ENCODE measurements at regions not wholly inside any gene's neighbourhood (a gene's known extent, or its start where the extent isn't known, plus 50 kb on each side); places are given as distances from the start of the nearest gene placed in this dataset.

DNA sequence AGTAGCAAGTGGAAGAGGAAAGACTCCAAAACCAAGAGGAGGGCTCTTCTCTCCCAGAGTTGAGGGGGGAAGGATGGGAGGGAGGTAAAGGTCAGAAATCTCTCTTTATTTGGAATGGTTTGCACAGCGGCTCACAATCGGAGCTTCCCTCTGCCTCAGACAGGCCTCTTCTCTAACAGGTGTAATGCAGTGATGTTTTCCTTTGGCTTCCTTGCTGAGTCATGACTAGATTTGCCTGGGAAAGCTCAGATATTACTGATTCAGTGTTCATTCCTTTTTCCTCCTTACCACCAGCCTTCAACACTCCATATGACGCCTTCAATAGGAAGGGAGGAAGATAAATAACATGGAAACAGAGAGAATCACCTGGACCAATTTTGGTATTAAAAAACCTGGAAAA is 136.6 kb downstream of the RNF152 start:
- FAIRE-seq: no peak
- no peak for DNase-seq (ENCODE audit: insufficient read length, low spot score)

DNA sequence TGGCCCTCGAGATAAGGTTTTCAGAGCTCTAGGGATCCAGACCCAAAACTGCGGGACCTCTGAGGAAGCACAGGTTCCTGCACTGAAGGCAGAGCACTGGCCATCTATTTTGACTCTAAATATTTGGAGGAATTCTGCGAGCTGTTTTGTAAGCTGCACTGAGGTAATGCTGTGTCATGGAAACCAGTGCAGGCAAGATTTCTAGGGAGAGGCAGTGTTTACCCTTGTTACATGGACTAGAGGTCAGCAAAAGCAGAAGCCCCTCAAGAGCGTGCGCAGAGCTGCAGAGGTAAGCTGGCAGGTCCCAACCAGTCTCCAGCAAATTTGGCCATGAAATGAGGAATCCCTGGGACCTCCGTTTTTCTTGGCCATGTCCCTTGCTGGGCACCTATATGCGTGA is 137.3 kb downstream of the RNF152 start:
- FAIRE-seq (no peak), DNase-seq (ENCODE audit: insufficient read length, low spot score) (no peak)

DNA sequence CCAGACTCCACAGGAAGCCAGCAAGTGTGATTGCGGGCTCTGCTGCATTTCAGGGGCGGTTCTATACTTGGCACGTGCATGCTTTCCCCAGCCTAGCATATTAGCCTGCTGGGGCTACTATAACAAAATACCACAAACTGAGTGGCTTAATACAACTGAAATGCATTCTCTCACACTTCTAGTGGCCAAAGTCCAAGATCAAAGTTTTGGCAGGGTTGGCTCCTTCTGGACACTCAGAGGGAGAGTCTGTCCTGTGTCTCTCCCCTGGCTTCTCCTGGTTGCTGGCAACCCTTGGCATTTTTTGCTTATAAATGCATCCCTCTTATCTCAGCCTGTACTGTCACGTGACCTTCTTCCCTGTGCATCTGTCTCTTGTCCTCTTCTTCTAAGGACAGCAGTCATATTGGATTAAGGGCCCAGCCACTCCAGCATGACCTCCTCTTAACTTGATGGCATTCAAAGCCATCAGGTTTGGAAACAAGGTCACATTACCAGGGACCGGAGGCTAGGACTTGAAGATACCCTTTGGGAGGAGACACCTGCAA is 138.7 kb downstream of the RNF152 start:
- FAIRE-seq (no peak), DNase-seq (ENCODE audit: insufficient read length, low spot score) (no peak)

DNA sequence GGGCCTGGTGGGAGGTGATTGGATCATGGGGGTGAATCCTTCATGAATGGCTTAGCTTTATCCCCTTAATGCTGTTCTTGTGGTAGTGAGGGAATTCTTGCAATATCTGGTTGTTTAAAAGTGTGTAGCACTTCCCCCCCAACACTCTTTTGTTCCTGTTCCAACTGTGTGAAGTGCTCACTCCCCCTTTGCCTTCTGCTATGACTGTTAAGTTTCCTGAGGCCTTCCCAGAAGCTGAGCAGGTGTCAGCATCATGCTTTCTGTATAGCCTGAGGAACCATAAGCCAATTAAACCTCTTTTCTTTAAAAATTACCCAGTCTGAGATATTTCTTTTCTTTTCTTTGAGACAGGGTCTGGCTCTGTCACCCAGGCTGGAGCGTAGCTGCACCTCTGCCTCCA is 139.4 kb downstream of the RNF152 start:
- FAIRE-seq: no peak
- DNase-seq (ENCODE audit: insufficient read length, low spot score): no peak

DNA sequence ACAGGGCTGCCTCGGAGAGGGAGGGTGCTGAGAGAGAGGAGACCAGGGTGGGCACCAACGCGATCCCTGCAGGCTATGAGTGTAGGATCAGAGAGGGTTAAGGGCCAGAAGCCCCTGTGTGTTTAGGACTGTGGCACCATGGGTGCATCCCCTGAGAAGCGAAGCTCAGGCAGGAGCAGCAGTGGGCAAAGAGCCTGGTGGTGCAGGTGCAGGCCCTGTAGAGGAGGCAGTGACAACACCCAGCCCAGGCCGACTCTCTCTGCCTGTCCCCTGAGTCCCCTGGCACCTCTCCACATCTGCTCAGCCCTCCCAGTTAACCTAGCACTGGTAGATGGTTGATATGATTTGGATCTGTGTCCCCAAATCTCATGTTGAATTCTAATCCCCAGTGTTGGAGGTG is 139.8 kb downstream of the RNF152 start:
- DNase-seq (ENCODE audit: insufficient read length, low spot score): no peak
- no peak for FAIRE-seq

DNA sequence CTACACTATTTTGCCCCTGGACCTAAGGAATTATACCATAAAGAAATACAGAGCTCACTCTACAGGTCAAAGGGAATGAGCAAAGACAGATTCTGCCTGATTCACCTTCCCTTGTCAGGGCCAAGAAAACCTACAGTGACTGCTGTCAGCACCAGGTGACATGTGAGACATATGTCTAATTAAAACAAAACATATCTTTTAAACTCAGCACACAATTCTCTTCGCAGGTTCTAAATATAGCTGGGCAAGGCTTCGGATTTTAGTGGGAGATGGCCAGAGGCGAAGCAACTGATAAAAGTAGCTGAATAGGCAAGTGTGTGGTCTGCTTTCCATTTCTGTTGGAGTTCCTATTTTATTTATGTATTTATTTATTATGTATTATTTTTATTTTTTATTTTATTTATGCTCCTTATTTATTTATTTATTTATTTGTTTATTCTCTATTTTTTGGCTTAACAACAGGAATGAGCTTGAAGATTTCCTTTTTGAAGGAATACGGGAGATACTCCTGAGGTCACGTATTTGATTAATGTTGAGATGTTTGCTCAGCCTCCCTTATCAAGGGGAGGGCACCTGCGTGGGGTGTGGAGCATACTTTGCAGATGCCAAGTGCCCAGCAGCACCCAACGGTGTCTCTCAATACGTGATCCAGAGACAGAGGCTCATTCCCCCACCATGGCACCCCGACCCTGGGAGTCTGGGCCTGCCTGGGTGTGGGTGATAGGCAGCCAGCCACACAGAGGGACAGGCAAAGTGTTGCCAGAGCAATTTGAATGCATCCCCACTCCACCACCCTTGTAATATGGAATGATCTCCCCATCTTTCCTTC is 141.8 kb downstream of the RNF152 start:
- FAIRE-seq (no peak), DNase-seq (ENCODE audit: insufficient read length, low spot score) (no peak)

DNA sequence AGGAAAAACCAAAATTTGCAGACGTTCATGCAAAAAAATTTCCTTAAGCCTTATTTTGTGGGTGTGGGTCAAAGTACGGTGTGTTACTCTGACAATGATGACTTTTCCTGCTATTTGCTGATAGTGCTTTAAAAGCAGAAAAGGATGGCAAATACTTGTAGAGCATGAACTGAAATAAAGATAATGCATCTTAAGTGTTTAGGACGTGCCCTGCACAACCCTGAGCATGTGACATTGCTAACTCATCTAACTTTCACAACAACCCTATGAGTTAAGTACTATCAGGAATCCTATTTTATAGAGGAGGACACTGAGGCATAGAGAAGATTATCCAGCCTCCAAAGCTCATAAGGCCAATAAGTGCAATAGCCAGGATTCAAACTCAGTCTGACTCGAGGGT is 143.3 kb downstream of the RNF152 start:
- DNase-seq (ENCODE audit: insufficient read length, low spot score) (no peak), FAIRE-seq (no peak)

DNA sequence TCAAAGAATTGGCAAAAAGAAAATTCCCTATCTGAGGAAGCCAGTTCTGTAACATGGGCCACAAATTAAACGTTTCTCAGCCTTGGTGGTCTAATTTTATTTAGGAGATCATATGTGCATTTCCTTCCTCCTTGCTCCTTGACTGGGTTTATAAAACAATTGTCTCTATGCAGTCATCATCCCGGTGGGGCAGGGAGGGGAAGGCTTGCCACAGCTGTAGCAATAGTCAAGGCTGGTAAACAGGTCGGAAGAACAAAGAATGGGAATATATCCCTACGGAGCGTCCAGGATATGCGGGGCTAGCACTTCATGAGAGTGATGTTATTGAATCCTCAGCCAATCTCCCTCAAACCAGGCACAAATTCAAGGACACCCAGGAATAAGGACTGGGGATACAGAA is 143.8 kb downstream of the RNF152 start:
- FAIRE-seq: no peak
- DNase-seq (ENCODE audit: insufficient read length, low spot score): no peak

DNA sequence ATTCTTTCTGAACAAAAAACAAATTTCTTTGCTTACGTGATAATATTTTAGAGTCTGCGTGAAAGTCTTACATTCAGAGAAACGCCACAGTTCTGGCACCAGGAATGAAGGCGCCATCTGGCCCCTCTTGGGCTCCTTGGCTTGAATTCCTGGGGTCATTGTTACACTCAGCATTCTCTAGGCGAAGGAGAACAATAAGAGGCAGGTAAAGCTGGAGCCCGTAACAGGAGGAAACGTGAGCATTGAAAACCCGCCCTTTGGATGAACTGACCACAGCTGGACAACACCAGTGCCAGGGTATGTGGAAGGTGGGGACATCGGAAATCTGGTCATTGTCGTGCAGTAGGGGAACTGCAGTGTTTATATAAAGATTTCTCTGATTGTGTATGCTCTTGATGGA is 144.8 kb downstream of the RNF152 start:
- FAIRE-seq (no peak), DNase-seq (ENCODE audit: insufficient read length, low spot score) (no peak)

DNA sequence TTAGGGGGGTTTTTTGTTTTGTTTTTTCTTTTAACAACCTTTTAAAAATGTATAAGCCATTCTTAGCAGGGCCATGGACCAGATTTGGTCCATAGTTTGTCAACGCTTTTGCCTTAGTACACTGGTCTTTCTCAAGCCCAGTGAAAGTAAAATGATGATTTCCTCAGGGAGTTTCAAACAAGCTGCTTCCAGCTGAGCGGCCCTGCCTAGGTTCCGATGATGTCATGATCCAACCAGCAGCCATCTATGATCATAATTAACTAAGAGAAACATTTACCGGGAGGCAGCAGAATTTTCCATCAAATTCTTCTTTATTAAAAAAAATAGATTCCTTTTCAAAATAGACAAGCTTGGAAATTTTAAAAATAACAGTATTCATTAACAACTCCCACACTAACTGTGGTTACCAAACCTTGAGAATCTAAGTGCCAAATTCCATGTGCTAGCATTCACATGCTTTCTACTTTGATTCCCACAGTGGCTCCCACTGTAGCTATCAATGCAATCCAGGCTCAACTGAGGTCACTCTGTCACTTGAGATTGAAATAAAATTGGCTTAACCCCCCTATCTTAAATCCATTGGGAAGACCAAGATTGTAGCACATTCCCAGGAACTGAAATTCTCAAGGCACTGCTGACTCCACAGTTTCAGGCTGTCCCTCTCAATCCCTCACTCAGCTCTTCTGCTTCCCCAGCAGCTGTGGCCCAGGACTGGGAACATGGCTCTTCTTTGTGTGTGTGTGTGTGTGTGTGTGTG is 148.9 kb downstream of the RNF152 start:
- FAIRE-seq (no peak), DNase-seq (ENCODE audit: insufficient read length, low spot score) (no peak)

DNA sequence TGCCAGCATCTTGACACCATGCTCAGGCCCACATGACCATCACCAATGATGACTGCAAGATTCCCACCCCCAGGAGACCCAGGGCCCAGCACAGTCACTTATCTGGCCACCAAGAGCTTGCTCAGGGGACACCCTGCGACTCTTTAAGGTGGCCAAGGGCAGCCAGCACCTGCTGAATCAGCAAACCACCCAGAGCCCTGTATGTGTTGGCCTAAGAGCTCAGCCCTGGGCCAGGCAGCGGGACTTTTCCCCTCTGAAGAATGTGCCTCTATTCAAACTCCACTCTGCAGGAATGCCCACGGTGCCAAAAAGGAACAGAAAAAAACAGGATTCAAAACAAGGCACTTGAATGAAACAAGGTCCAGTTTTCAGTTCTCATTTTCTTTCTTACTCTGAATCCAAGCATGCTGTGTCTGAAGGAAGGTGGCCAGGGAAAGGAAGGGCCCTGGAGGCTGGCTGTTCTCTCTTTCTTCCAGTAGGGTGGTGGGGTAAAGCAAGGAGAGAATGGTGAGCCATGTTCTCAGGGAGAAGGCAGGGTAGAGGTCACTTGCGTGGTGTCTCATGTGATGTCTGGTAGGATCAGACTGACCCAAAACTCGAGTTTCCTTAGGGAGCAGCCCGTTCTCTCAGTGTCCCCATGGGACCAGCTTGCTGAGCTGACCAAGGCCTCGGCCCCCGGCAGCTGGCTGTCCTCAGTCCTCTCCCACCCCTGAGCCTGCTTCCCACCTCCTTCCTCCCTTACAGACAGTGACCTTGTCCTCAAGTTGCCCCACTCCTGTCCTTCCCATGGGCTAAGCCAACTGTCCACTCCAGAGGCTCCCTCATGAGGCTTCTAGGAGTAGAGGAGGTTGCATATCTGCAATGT is 150.0 kb downstream of the RNF152 start:
- no peak for FAIRE-seq
- DNase-seq (ENCODE audit: insufficient read length, low spot score): no peak

DNA sequence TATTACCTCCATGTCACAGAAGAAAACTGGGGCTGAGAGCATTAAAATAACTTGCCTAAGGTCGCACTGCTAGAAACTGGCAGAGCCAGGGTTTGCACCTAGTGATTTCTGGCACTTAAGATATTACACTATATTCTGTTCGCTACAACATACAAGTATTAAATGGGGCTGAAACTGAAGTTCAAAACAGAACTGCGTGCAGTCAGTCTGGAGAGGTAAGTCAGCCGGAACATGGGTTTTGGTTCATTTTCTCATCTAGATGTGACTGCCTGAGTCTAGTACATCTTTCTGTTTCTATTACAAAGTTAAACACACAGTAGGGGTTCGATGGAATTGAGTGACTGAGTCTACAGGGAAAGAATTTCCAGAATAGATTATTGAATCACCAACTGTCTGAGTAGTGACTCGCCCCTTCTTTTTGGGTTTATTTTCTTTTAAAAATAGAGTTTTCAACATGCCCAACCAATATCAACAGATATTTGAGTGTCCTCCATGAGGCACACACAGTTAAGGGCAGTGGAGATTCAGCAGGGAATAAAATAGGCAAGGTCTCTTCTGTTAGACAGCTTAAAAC is 150.8 kb downstream of the RNF152 start:
- FAIRE-seq: no peak
- no peak for DNase-seq (ENCODE audit: insufficient read length, low spot score)

DNA sequence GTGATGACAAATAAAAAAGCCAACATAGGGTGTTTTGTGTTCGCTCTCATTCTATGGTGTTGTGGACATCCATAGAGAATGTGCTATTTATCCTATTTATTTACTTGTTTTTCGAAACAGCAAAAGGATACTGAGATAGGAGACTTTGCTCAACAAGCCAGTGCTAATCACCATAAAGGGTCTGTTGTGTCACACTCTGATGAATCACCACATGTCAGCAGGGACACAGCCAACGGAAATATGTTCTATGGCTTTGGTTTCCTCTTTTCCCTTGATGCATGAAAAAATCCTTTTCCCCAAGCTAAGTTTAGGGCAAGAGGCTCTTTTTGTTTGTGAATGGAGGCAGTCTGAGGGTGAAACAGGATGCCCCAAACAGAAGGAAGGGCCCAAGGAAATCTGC is 154.3 kb downstream of the RNF152 start:
- FAIRE-seq (no peak), DNase-seq (ENCODE audit: insufficient read length, low spot score) (peak; percentile 3)

DNA sequence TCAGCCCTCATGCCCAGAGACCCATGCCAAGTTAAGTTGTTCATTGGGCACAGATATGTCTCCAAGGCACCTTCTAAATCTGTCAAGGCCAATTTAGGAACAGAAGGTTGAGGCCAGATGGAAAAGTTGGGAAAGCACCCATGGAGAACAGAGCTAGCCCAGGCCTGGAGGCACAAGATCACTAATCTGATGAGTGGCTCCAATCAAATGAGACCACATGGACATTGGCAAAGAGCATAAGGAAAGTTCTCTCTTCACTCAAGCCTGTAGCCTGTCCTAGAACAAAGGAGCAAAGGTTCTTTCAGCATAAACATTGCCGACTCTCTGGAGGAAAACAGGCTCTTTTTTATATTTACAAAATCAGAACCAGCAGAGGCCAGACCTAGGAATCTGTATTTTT is 154.8 kb downstream of the RNF152 start:
- no peak for FAIRE-seq
- DNase-seq (ENCODE audit: insufficient read length, low spot score): no peak

DNA sequence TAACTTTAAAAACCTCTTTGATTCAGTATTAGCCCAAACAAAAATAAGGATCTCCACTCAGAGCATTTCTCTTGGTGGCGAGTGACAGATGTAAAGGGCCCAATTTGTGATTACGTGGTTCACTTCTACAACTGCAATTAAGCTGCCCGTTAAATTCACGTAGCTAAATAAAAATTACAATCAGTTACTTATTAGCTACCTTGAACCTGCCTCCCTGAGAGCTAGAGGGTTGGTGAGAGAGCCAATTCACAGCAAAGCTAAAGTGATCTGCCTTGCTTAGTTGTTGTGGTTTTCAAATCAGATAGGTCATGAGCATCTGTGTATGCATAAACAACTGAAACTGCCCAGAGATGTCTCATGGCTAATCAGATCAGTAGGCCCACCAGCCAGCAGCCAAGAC is 156.7 kb downstream of the RNF152 start:
- DNase-seq (ENCODE audit: insufficient read length, low spot score): no peak
- no peak for FAIRE-seq

DNA sequence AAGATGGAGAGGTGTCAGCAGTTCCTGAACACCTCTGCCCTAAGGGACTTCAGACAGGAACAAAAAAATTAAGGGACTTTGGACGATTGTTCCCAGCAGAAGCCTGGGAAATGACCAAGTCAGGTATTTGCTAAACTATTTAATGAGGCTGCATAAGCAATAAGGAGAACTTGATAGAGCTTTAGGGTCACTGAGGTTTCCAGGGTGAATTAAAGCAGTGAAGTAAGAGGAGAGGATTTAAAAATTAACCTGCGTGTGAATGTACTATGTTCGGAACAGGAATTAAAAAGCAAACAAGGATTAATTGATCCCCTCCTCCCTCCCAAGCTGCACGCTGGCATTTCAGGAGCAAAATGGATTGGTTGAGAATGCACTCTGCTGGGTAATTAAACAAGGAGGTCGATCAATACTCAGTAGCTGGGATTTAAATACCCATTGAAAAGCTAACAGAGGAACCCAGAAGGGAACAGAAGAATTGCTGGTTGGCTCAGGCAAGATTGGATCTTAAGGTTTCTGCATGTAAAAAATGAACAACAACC is 157.2 kb downstream of the RNF152 start:
- DNase-seq (ENCODE audit: insufficient read length, low spot score): no peak

DNA sequence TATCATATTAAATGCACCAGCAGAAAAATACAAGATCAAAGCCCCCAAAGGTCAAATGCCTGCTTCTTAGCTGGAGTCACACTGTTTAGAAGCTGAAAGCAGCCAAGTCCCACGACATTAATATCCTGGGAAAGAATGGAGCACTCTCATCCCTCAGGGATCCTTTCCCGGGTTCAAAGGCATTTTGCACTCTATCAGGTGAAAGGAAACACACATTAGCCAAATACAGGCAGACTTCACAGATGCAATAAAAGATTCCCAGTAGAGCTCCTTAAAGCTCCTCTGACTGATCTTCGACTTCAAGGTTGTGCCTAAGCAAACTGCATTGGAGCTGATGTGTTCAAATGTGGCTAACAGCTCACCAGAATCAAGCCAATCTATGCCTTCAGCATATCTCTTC is 158.4 kb downstream of the RNF152 start:
- DNase-seq (ENCODE audit: insufficient read length, low spot score) (no peak), FAIRE-seq (no peak)

More for the DNA sequence above, 157.2 kb downstream of the RNF152 start:
- no peak for FAIRE-seq

DNA sequence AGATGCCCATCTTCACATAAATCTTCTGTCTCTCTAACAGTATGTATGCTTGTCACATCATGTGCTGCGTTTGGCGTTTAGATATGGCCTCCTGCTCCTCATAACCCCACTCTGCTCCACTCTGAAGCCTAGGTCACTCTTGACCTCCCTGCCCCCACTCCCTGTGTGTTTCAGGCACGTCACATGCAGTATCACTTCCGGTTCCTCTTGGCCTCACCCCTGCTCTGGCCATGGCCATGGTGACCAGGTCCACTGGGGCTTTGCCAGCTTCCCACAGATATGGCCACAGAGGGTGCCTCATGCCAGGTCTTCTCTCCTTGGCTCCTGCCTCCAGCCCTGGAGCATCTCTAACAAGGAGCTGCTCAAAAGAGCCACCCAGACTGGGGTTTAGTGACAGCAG is 160.0 kb downstream of the RNF152 start:
- DNase-seq (ENCODE audit: insufficient read length, low spot score): no peak
- no peak for FAIRE-seq

DNA sequence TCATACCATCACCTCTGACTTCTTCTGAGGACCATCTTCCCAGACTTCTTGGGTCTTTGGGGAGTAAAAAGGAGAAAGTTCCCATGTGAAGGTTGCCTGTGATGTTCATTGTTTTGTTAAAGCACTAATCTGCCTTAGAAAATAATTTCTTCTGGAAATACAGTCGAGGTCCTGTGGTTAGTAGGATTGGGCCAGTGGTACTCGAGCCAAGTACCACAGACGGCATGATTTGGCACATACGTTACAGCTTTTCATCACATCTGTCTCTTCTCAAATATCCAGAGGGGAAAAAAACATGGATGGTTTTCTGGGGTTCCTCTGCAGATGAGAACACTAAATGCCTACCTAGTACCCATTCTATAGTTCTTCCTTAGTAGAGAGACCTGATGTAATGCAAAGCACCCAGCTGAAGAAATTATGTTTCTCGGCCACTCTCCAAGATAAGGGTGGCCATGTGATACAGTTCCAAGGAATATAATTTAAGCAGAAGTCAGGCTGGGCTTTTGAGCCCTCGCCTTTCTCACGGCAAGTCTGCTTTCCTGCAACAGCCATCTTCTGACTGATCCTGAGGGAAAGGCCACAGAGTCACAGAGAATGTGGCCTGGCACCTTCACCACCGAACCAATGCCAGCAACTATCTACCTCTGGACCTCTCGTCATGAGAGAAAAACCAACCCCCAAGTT is 161.0 kb downstream of the RNF152 start:
- no peak for DNase-seq (ENCODE audit: insufficient read length, low spot score)
- no peak for FAIRE-seq

DNA sequence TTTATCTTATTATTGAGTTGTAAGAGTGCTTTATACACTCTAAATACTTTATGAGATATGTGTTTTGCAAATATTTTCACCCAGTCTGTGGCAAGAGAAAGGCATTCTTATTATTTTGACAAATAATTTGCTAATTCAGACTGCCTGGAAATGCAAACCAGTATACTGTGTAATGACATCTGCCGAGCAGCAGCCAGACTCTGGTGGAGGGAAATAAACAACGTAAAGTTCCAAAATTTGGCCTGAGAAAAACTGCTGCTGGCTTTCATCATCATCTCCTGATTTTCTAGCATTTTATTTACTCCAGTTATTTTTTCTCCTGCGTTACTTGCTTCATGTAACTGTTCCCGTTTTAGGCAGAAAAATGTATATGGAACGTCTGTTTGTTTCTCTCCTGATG is 161.6 kb downstream of the RNF152 start:
- FAIRE-seq: no peak

More for the DNA sequence above, 161.6 kb downstream of the RNF152 start:
- no peak for DNase-seq (ENCODE audit: insufficient read length, low spot score)

All from HTR-8/SVneo (cell line).